NCI-H774 (cell line): ENCODE measurements at regions not wholly inside any gene's neighbourhood (a gene's known extent, or its start where the extent isn't known, plus 50 kb on each side); places are given as distances from the start of the nearest gene placed in this dataset.
"Not testable (repeated sequence)": the region's sequence is repeated elsewhere in the genome, so short reads cannot be mapped to it uniquely, and the experiment has no call there.

Experiments
- DNase-seq: peaks from one replicate; lab custom pipeline; 2025; lab: John Stamatoyannopoulos, UW

GRCh38 chr17:70370816-70371215 lies 201.5 kb downstream of the KCNJ2 start:
- DNase-seq = no peak

- no peak for DNase-seq
These were observed 204.0 kb downstream of the KCNJ2 start for GRCh38 chr17:70373369-70373768.

GRCh38 chr17:70374496-70374895 lies 205.2 kb downstream of the KCNJ2 start:
- no peak for DNase-seq

- no peak for DNase-seq
These were observed 206.1 kb downstream of the KCNJ2 start for GRCh38 chr17:70375406-70375805.

GRCh38 chr17:70375813-70376770 lies 206.8 kb downstream of the KCNJ2 start:
- DNase-seq = no peak

- DNase-seq = no peak
These were observed 208.3 kb downstream of the KCNJ2 start for GRCh38 chr17:70377654-70378053.

GRCh38 chr17:70378076-70378475 lies 208.7 kb downstream of the KCNJ2 start:
- no peak for DNase-seq

GRCh38 chr17:70379945-70380344 lies 210.6 kb downstream of the KCNJ2 start:
- DNase-seq = no peak

- not testable (repeated sequence) for DNase-seq
These were observed 212.6 kb downstream of the KCNJ2 start for GRCh38 chr17:70381916-70382315.

- DNase-seq = no peak
These were observed 219.0 kb downstream of the KCNJ2 start for GRCh38 chr17:70388326-70388725.

- not testable (repeated sequence) for DNase-seq
These were observed 220.0 kb downstream of the KCNJ2 start for GRCh38 chr17:70389232-70389757.

GRCh38 chr17:70390049-70390448 lies 220.7 kb downstream of the KCNJ2 start:
- no peak for DNase-seq

GRCh38 chr17:70394473-70395232 lies 225.3 kb downstream of the KCNJ2 start:
- DNase-seq = no peak

- DNase-seq = no peak
These were observed 236.3 kb downstream of the KCNJ2 start for GRCh38 chr17:70405492-70406220.

GRCh38 chr17:70407506-70407905 lies 238.2 kb downstream of the KCNJ2 start:
- DNase-seq = no peak

GRCh38 chr17:70408768-70409167 lies 239.4 kb downstream of the KCNJ2 start:
- no peak for DNase-seq

GRCh38 chr17:70414300-70414699 lies 245.0 kb downstream of the KCNJ2 start:
- no peak for DNase-seq

GRCh38 chr17:70420861-70421445 lies 251.6 kb downstream of the KCNJ2 start:
- no peak for DNase-seq

GRCh38 chr17:70422862-70423261 lies 253.5 kb downstream of the KCNJ2 start:
- DNase-seq = no peak

- no peak for DNase-seq
These were observed 254.2 kb downstream of the KCNJ2 start for GRCh38 chr17:70423562-70423961.

- no peak for DNase-seq
These were observed 257.4 kb downstream of the KCNJ2 start for GRCh38 chr17:70426752-70427151.
